Karpas-422 (cell line): ENCODE measurements at regions not wholly inside any gene's neighbourhood (a gene's known extent, or its start where the extent isn't known, plus 50 kb on each side); places are given as distances from the start of the nearest gene placed in this dataset.
"Not testable (repeated sequence)": the region's sequence is repeated elsewhere in the genome, so short reads cannot be mapped to it uniquely, and the experiment has no call there.

Experiments used
- DNase-seq: peaks from one replicate; pipeline ENCODE4 v3.0.0-alpha.2; 2015
- H2AFZ ChIP-seq: fragments of 200-600 bp; sonication (generic); 2 replicates; pipeline ENCODE4 v1.6.1; 2014; ENCODE audit warnings: antibody characterized with exemption, low read length, mixed read lengths
- H3K27ac ChIP-seq: fragments of 200-600 bp; sonication (generic); 2 replicates; pipeline ENCODE4 v1.5.1; 2014; ENCODE audit warnings: mild to moderate bottlenecking, low read length, moderate library complexity
- H3K27me3 ChIP-seq: fragments of 200-600 bp; sonication (generic); 2 replicates; pipeline ENCODE4 v1.6.1; 2014; ENCODE audit warnings: low read length, mixed read lengths
- H3K36me3 ChIP-seq: fragments of 200-600 bp; sonication (generic); 2 replicates; pipeline ENCODE4 v1.6.1; 2014; ENCODE audit warnings: low read length, mixed read lengths; ENCODE audit not compliant: insufficient read depth
- H3K4me1 ChIP-seq: fragments of 200-600 bp; sonication (generic); 2 replicates; pipeline ENCODE4 v1.6.1; 2014; ENCODE audit warnings: mild to moderate bottlenecking, low read length, mixed read lengths
- H3K4me2 ChIP-seq: fragments of 200-600 bp; sonication (generic); 2 replicates; pipeline ENCODE4 v1.6.1; 2014; ENCODE audit warnings: low read length, low read depth, mild to moderate bottlenecking; ENCODE audit not compliant: poor library complexity, severe bottlenecking
- H3K4me3 ChIP-seq: fragments of 200-600 bp; sonication (generic); 2 replicates; pipeline ENCODE4 v1.5.1; 2014; ENCODE audit warnings: mild to moderate bottlenecking, antibody characterized with exemption, low read length, mixed read lengths
- H3K79me2 ChIP-seq: fragments of 200-600 bp; sonication (generic); 2 replicates; pipeline ENCODE4 v1.6.1; 2014; ENCODE audit warnings: mild to moderate bottlenecking, low read length, mixed read lengths
- H3K9ac ChIP-seq: fragments of 200-600 bp; sonication (generic); 2 replicates; pipeline ENCODE4 v1.6.0; 2014; ENCODE audit warnings: low read length
- H3K9me2 ChIP-seq: fragments of 200-600 bp; sonication (generic), shearing (Covaris generic); replicated peaks from 2 replicates; pipeline ENCODE4 v1.6.0; 2014; ENCODE audit warnings: mild to moderate bottlenecking, low read length, moderate library complexity; ENCODE audit not compliant: insufficient read depth
- H3K9me3 ChIP-seq: fragments of 300-700, 200-600 bp; sonication (generic); 2 replicates; pipeline ENCODE4 v1.6.1; 2014; ENCODE audit warnings: low read length, mixed read lengths
- H4K20me1 ChIP-seq: fragments of 200-600 bp; sonication (generic); 2 replicates; pipeline ENCODE4 v1.6.1; 2014; ENCODE audit warnings: mild to moderate bottlenecking, antibody characterized with exemption, low read length, low read depth; ENCODE audit not compliant: insufficient read depth

GRCh38 chr9:25322142-25322541 lies 356.1 kb downstream of the TUSC1 start:
- no peak for DNase-seq
- Histone ChIP-seq H2AFZ (no peak overlapping the region), H3K79me2 (no peaks in the 10 kb centered on the region), H3K27ac (no peak overlapping the region), H3K27me3 (no peaks in the 10 kb centered on the region), H3K9me2 (no peaks in the 10 kb centered on the region), H3K9me3 (peaks cover 3% of the 10 kb centered on the region; the same call in 1 of the 2 replicates), H3K4me1 (no peaks in the 10 kb centered on the region), H4K20me1 (no peaks in the 10 kb centered on the region), H3K9ac (no peak overlapping the region), H3K36me3 (no peaks in the 10 kb centered on the region), H3K4me3 (no peak overlapping the region), H3K4me2 (no peak overlapping the region)

- no peaks in the 10 kb centered on the region for H3K79me2 ChIP-seq
- H3K9me3 ChIP-seq, result peaks cover 14% of the 10 kb centered on the region
- H3K27me3 ChIP-seq, result no peaks in the 10 kb centered on the region
- no peak overlapping the region for H3K27ac ChIP-seq
- no peak overlapping the region for H3K9ac ChIP-seq
- no peak for DNase-seq
- H4K20me1 ChIP-seq, result no peaks in the 10 kb centered on the region
- no peak overlapping the region for H3K4me2 ChIP-seq
- no peak overlapping the region for H2AFZ ChIP-seq
- H3K4me3 ChIP-seq, result no peak overlapping the region
- H3K9me2 ChIP-seq, result no peaks in the 10 kb centered on the region
- no peaks in the 10 kb centered on the region for H3K36me3 ChIP-seq
- H3K4me1 ChIP-seq, result no peaks in the 10 kb centered on the region
Observed at GRCh38 chr9:25310961-25311360, 367.3 kb downstream of the TUSC1 start.

- no peak overlapping the region for H2AFZ ChIP-seq
- H3K36me3 ChIP-seq, result no peaks in the 10 kb centered on the region
- DNase-seq, result no peak
- peaks cover 23% of the 10 kb centered on the region for H3K9me3 ChIP-seq
- H3K4me2 ChIP-seq, result no peak overlapping the region
- no peak overlapping the region for H3K9ac ChIP-seq
- H3K79me2 ChIP-seq, result no peaks in the 10 kb centered on the region
- no peaks in the 10 kb centered on the region for H3K9me2 ChIP-seq
- H3K4me3 ChIP-seq, result no peak overlapping the region
- no peaks in the 10 kb centered on the region for H4K20me1 ChIP-seq
- H3K4me1 ChIP-seq, result no peaks in the 10 kb centered on the region
- no peaks in the 10 kb centered on the region for H3K27me3 ChIP-seq
- H3K27ac ChIP-seq, result no peak overlapping the region
Observed at GRCh38 chr9:25308549-25308948, 369.7 kb downstream of the TUSC1 start.

- DNase-seq, result no peak
- peaks cover 43% of the 10 kb centered on the region for H3K9me3 ChIP-seq
- H4K20me1 ChIP-seq, result no peaks in the 10 kb centered on the region
- H2AFZ ChIP-seq, result no peak overlapping the region
- no peak overlapping the region for H3K4me3 ChIP-seq
- no peaks in the 10 kb centered on the region for H3K4me1 ChIP-seq
- no peak overlapping the region for H3K4me2 ChIP-seq
- H3K9me2 ChIP-seq, result no peaks in the 10 kb centered on the region
- H3K79me2 ChIP-seq, result no peaks in the 10 kb centered on the region
- no peaks in the 10 kb centered on the region for H3K27me3 ChIP-seq
- H3K9ac ChIP-seq, result no peak overlapping the region
- no peak overlapping the region for H3K27ac ChIP-seq
- H3K36me3 ChIP-seq, result no peaks in the 10 kb centered on the region
Observed at GRCh38 chr9:25302601-25303000, 375.6 kb downstream of the TUSC1 start.

GRCh38 chr9:25288195-25288594 lies 390.0 kb downstream of the TUSC1 start:
- not testable (repeated sequence) for H2AFZ ChIP-seq, H3K4me3 ChIP-seq, H3K4me1 ChIP-seq, H3K9ac ChIP-seq, H3K79me2 ChIP-seq, H3K27me3 ChIP-seq, H3K27ac ChIP-seq, H4K20me1 ChIP-seq, H3K36me3 ChIP-seq, H3K4me2 ChIP-seq, DNase-seq, H3K9me3 ChIP-seq, H3K9me2 ChIP-seq

- H2AFZ ChIP-seq, result no peak overlapping the region
- no peaks in the 10 kb centered on the region for H4K20me1 ChIP-seq
- no peaks in the 10 kb centered on the region for H3K36me3 ChIP-seq
- DNase-seq, result no peak
- H3K9me2 ChIP-seq, result no peaks in the 10 kb centered on the region
- no peaks in the 10 kb centered on the region for H3K79me2 ChIP-seq
- H3K27ac ChIP-seq, result no peak overlapping the region
- no peak overlapping the region for H3K4me3 ChIP-seq
- H3K9ac ChIP-seq, result no peak overlapping the region
- H3K4me2 ChIP-seq, result no peak overlapping the region
- H3K9me3 ChIP-seq, result peaks cover 17% of the 10 kb centered on the region; the same call in 1 of the 2 replicates
- H3K27me3 ChIP-seq, result no peaks in the 10 kb centered on the region
- H3K4me1 ChIP-seq, result no peaks in the 10 kb centered on the region
Observed at GRCh38 chr9:25284365-25284764, 393.9 kb downstream of the TUSC1 start.

GRCh38 chr9:25282946-25283345 lies 395.3 kb downstream of the TUSC1 start:
- Histone ChIP-seq H3K4me1 (no peaks in the 10 kb centered on the region), H3K79me2 (no peaks in the 10 kb centered on the region), H3K9ac (no peak overlapping the region), H3K9me2 (no peaks in the 10 kb centered on the region), H3K27ac (no peak overlapping the region), H3K27me3 (no peaks in the 10 kb centered on the region), H3K4me3 (no peak overlapping the region), H3K4me2 (no peak overlapping the region), H3K9me3 (peaks cover 20% of the 10 kb centered on the region; the same call in 1 of the 2 replicates), H3K36me3 (no peaks in the 10 kb centered on the region), H4K20me1 (no peaks in the 10 kb centered on the region), H2AFZ (no peak overlapping the region)
- no peak for DNase-seq

- H3K27me3 ChIP-seq, result no peaks in the 10 kb centered on the region
- H3K36me3 ChIP-seq, result no peaks in the 10 kb centered on the region
- no peaks in the 10 kb centered on the region for H3K9me2 ChIP-seq
- no peak overlapping the region for H3K27ac ChIP-seq
- H3K4me1 ChIP-seq, result no peaks in the 10 kb centered on the region
- H3K4me2 ChIP-seq, result no peak overlapping the region
- H2AFZ ChIP-seq, result no peak overlapping the region
- H3K79me2 ChIP-seq, result no peaks in the 10 kb centered on the region
- no peak for DNase-seq
- H3K9ac ChIP-seq, result no peak overlapping the region
- peaks cover 21% of the 10 kb centered on the region for H3K9me3 ChIP-seq
- no peaks in the 10 kb centered on the region for H4K20me1 ChIP-seq
- H3K4me3 ChIP-seq, result no peak overlapping the region
Observed at GRCh38 chr9:25261445-25261844, 416.8 kb downstream of the TUSC1 start.

GRCh38 chr9:25260046-25260445 lies 418.2 kb downstream of the TUSC1 start:
- no peaks in the 10 kb centered on the region for H3K79me2 ChIP-seq
- peaks cover 28% of the 10 kb centered on the region for H3K9me3 ChIP-seq
- H4K20me1 ChIP-seq, result no peaks in the 10 kb centered on the region
- no peak overlapping the region for H3K4me3 ChIP-seq
- H3K27ac ChIP-seq, result no peak overlapping the region
- no peak overlapping the region for H2AFZ ChIP-seq
- H3K27me3 ChIP-seq, result no peaks in the 10 kb centered on the region
- no peaks in the 10 kb centered on the region for H3K36me3 ChIP-seq
- H3K4me1 ChIP-seq, result no peaks in the 10 kb centered on the region
- H3K9me2 ChIP-seq, result no peaks in the 10 kb centered on the region
- DNase-seq, result no peak
- H3K9ac ChIP-seq, result no peak overlapping the region
- no peak overlapping the region for H3K4me2 ChIP-seq
